ENCODE measurements at regions not wholly inside any gene's neighbourhood (a gene's known extent, or its start where the extent isn't known, plus 50 kb on each side); places are given as distances from the start of the nearest gene placed in this dataset.

GRCh38 chr12:34301251-34302130 is 279.2 kb downstream of the ALG10 start:
- TF ChIP-seq POLR2A (IDR thresholded peaks at IDR 0.05): no peak
- Histone ChIP-seq H3K9me3 (peaks cover 0 to 42% (median 0%) of the 10 kb centered on the region in 3 donors), H3K36me3 (replicated peaks in 1 of 2; ENCODE audit: insufficient read depth in 1 of 2, low read depth in 2 of 2) (no peaks in the 10 kb centered on the region), H3K27ac (no peak overlapping the region), H3K4me1 (no peaks in the 10 kb centered on the region), H3K4me3 (no peak overlapping the region), H3K27me3 (no peaks in the 10 kb centered on the region)
- ATAC-seq (no peak), DNase-seq (no peak)
- intact Hi-C loops (cut with DNase I): no loop called here
- 62 to 77% methylated on average over 22 of the region's 22 CpGs for WGBS, 2 donors

DNA sequence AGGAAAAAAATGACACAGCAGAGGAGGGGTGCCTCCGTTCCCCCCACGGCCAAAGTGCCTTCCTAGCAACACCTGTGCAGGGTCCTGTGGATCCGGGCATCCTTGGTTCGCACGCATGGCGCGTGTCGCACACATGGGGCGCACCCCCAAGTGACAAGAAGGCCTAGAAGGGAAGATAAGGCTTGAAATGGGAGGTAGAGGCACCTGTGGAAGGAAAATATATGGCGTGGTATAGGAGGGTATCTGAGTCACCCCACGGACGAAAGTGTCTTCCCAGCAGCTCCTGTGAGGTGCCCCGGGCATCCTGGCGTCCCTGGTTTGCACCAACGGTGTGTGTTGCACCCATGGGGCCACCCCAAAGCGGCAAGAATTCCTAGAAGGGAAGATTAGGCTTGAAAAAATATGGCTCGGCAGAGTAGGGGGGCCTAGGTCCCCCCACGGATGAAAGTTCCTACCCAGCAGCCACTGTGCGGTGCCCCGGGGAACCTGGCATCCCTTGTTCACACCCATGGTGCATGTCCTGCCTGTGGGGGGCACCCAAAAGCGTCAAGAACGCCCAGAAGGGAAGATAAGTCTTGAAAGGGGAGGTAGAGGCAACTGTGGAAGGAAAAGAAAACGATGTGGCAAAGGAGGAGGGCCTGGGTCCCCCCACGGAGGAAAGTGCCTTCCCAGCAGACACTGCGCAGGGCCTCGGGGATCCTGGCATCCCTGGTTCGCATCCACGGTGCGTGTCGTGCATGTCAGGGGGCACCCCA is 280.0 kb downstream of the ALG10 start:
- Histone ChIP-seq H3K9me3 (peaks cover 0 to 48% (median 0%) of the 10 kb centered on the region in 3 donors), H3K27me3 (no peaks in the 10 kb centered on the region), H3K36me3 (replicated peaks in 1 of 2; ENCODE audit: insufficient read depth in 1 of 2, low read depth in 2 of 2) (no peaks in the 10 kb centered on the region), H3K4me3 (no peak overlapping the region), H3K27ac (no peak overlapping the region), H3K4me1 (no peaks in the 10 kb centered on the region)
- intact Hi-C loops (cut with DNase I): no loop called here
- no peak for ATAC-seq
- no peak for DNase-seq
- TF ChIP-seq CTCF (IDR thresholded peaks at IDR 0.05) (no peak), POLR2A (IDR thresholded peaks at IDR 0.05) (no peak)
- WGBS, 2 donors: 58 to 71% methylated on average over 30 of the region's 30 CpGs

- Histone ChIP-seq H3K27ac (no peak overlapping the region), H3K36me3 (replicated peaks in 1 of 2; ENCODE audit: insufficient read depth in 1 of 2, low read depth in 2 of 2) (no peaks in the 10 kb centered on the region), H3K4me1 (no peaks in the 10 kb centered on the region), H3K4me3 (no peak overlapping the region), H3K27me3 (no peaks in the 10 kb centered on the region), H3K9me3 (peaks cover 0 to 48% (median 0%) of the 10 kb centered on the region in 3 donors)
- 66 to 75% methylated on average over 24 of the region's 24 CpGs for WGBS, 2 donors
- DNase-seq (no peak), ATAC-seq (no peak)
- TF ChIP-seq POLR2A (IDR thresholded peaks at IDR 0.05) (no peak), CTCF (IDR thresholded peaks at IDR 0.05) (no peak)
- intact Hi-C loops (cut with DNase I): no loop called here
These were observed 281.0 kb downstream of the ALG10 start for GRCh38 chr12:34303091-34303870.

- DNase-seq: no peak
- H3K4me1 ChIP-seq: no peaks in the 10 kb centered on the region
- no peak for ATAC-seq
- H3K27ac ChIP-seq: no peak overlapping the region
- no peak overlapping the region for H3K4me3 ChIP-seq
- H3K9me3 ChIP-seq: peaks cover 0 to 44% (median 0%) of the 10 kb centered on the region in 3 donors
- TF ChIP-seq CTCF (IDR thresholded peaks at IDR 0.05) (no peak), POLR2A (IDR thresholded peaks at IDR 0.05) (no peak)
- no peaks in the 10 kb centered on the region for H3K27me3 ChIP-seq
- intact Hi-C loops (cut with DNase I): no loop called here
- whole genome bisulfite sequencing, 2 donors: 64 to 78% methylated on average over 18 of the region's 18 CpGs
- H3K36me3 ChIP-seq (replicated peaks in 1 of 2; ENCODE audit: insufficient read depth in 1 of 2, low read depth in 2 of 2): no peaks in the 10 kb centered on the region
These were observed 281.7 kb downstream of the ALG10 start for GRCh38 chr12:34304001-34304400.

DNA sequence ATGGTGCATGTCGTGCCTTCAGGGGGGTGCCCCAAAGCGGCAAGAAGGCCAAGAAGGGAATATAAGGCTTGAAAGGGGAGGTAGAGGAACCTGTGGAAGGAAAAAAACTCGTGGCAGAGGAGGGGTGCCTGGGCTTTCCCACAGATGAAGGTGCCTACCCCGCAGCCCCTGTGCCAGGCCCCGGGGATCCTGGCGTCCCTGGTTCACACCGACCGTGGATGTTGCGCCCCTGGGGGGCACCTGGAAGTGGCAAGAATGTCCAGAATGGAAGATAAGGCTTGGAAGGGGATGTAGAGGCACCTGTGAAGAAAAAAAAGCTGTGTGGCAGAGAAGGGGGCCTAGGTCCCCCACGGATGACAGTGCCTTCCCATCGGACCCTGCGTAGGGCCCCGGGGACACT is 282.2 kb downstream of the ALG10 start:
- no peaks in the 10 kb centered on the region for H3K27me3 ChIP-seq
- no peak overlapping the region for H3K27ac ChIP-seq
- H3K4me1 ChIP-seq: no peaks in the 10 kb centered on the region
- H3K4me3 ChIP-seq: no peak overlapping the region
- intact Hi-C loops (cut with DNase I): no loop called here
- WGBS, 2 donors: 81 to 84% methylated on average over 13 of the region's 13 CpGs
- H3K36me3 ChIP-seq (replicated peaks in 1 of 2; ENCODE audit: insufficient read depth in 1 of 2, low read depth in 2 of 2): no peaks in the 10 kb centered on the region
- H3K9me3 ChIP-seq: peaks cover 0 to 40% (median 0%) of the 10 kb centered on the region in 3 donors
- no peak for ATAC-seq
- TF ChIP-seq CTCF (IDR thresholded peaks at IDR 0.05) (no peak), POLR2A (IDR thresholded peaks at IDR 0.05) (no peak)
- no peak for DNase-seq

Measured in body of pancreas (tissue), 4 donors.